Hepatocyte (in vitro differentiated cells): ENCODE measurements at regions not wholly inside any gene's neighbourhood (a gene's known extent, or its start where the extent isn't known, plus 50 kb on each side); places are given as distances from the start of the nearest gene placed in this dataset.

Experiments used
- DNase-seq: peaks from one replicate; pipeline ENCODE4 v3.0.0-alpha.2; 2016; ENCODE audit warnings: low spot score
- H2AFZ ChIP-seq: fragments of 200-600 bp; sonication (generic); 2 replicates; pipeline ENCODE4 v1.6.0; 2016; ENCODE audit warnings: antibody characterized with exemption, mild to moderate bottlenecking
- H3K27ac ChIP-seq: fragments of 200-600 bp; sonication (generic); 2 replicates; pipeline ENCODE4 v1.5.1; 2016; ENCODE audit warnings: mild to moderate bottlenecking
- H3K27me3 ChIP-seq: fragments of 200-600 bp; sonication (generic); 2 replicates; pipeline ENCODE4 v1.6.1; 2016
- H3K36me3 ChIP-seq: fragments of 200-600 bp; sonication (generic); replicated peaks from 2 replicates; pipeline ENCODE4 v1.5.1; 2016; ENCODE audit warnings: low read depth; ENCODE audit not compliant: insufficient read depth
- H3K4me1 ChIP-seq: fragments of 200-600 bp; sonication (generic); 2 replicates; pipeline ENCODE4 v1.5.1; 2016; ENCODE audit warnings: mild to moderate bottlenecking, moderate library complexity; ENCODE audit not compliant: insufficient read depth
- H3K4me2 ChIP-seq: fragments of 200-600 bp; sonication (generic); 2 replicates; pipeline ENCODE4 v1.6.0; 2016
- H3K4me3 ChIP-seq: fragments of 200-600 bp; sonication (generic); 2 replicates; pipeline ENCODE4 v1.5.1; 2016; ENCODE audit warnings: mild to moderate bottlenecking
- H3K79me2 ChIP-seq: fragments of 200-600 bp; sonication (generic); 2 replicates; pipeline ENCODE4 v1.6.0; 2017; ENCODE audit warnings: mild to moderate bottlenecking
- H3K9me2 ChIP-seq: fragments of 200-600 bp; sonication (generic); replicated peaks from 2 replicates; pipeline ENCODE4 v1.6.0; 2017; ENCODE audit warnings: mild to moderate bottlenecking; ENCODE audit not compliant: insufficient read depth
- H3K9me3 ChIP-seq: fragments of 200-600 bp; sonication (generic); 2 replicates; pipeline ENCODE4 v1.5.1; 2016; ENCODE audit warnings: low read depth, mild to moderate bottlenecking
- H4K20me1 ChIP-seq: fragments of 200-600 bp; sonication (generic); 2 replicates; pipeline ENCODE4 v1.6.0; 2016; ENCODE audit warnings: mild to moderate bottlenecking; ENCODE audit not compliant: insufficient read depth, poor library complexity, severe bottlenecking
- CTCF ChIP-seq: fragments of 200-600 bp; sonication (generic); IDR thresholded peaks from 2 replicates; pipeline ENCODE4 v1.5.1; 2016; ENCODE audit warnings: antibody characterized with exemption, mild to moderate bottlenecking; ENCODE audit not compliant: poor library complexity
- EZH2 ChIP-seq: fragments of 200-600 bp; sonication (generic); IDR thresholded peaks from 2 replicates; pipeline ENCODE4 v1.6.1; 2016; ENCODE audit warnings: antibody characterized with exemption, mild to moderate bottlenecking, borderline replicate concordance
- EZH2phosphoT487 ChIP-seq: fragments of 200-600 bp; sonication (generic); IDR thresholded peaks from one replicate; pipeline ENCODE4 v1.6.1; 2018; ENCODE audit warnings: antibody characterized with exemption, mild to moderate bottlenecking, low read depth, moderate library complexity; ENCODE audit not compliant: unreplicated experiment, severe bottlenecking
- WGBS: methylation state at CpG from one replicate; pipeline ENCODE4 v1.1.6; 2016; ENCODE audit warnings: low lambda C conversion rate; ENCODE audit errors: missing lambda C conversion rate; 5-methylcytosine and 5-hydroxymethylcytosine counted together

DNA sequence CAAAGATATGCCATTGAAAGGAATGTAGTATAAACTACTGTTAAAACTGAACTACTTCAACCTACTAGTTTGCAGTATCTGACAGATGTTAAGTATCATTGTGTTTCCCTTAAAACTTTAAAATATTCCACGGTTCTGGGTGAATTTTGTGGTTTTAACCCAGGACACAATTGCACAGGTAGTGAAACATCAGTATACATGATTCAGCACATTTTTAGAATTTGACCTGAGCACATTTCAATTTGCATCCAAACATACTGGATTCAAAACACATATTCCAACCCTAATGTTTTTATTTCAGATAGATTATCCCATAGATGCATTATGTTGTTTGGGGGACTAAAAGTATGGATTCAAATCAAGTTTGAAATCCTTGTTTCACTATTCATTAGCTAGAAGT, 129.9 kb upstream of the ZNF804B start:
- Histone ChIP-seq H3K4me3 (no peak overlapping the region), H4K20me1 (no peaks in the 10 kb centered on the region), H3K27me3 (no peaks in the 10 kb centered on the region), H3K4me2 (no peak overlapping the region), H3K36me3 (no peaks in the 10 kb centered on the region), H3K4me1 (no peaks in the 10 kb centered on the region), H3K79me2 (no peaks in the 10 kb centered on the region), H3K9me3 (no peaks in the 10 kb centered on the region), H2AFZ (no peak overlapping the region), H3K27ac (no peak overlapping the region), H3K9me2 (no peaks in the 10 kb centered on the region)
- TF ChIP-seq CTCF = no peak
- no peak for TF ChIP-seq EZH2phosphoT487
- TF ChIP-seq EZH2 = no peak
- no peak for DNase-seq
- WGBS = 83% methylated on average over 1 of the region's 1 CpG

GRCh38 chr7:88628363-88629085, 131.0 kb upstream of the ZNF804B start:
- no peak for DNase-seq
- Histone ChIP-seq H3K4me3 (no peak overlapping the region), H3K9me2 (no peaks in the 10 kb centered on the region), H3K9me3 (no peaks in the 10 kb centered on the region), H3K79me2 (no peaks in the 10 kb centered on the region), H3K36me3 (no peaks in the 10 kb centered on the region), H3K27ac (no peak overlapping the region), H2AFZ (no peak overlapping the region), H3K4me2 (no peak overlapping the region), H3K27me3 (no peaks in the 10 kb centered on the region), H4K20me1 (no peaks in the 10 kb centered on the region), H3K4me1 (no peaks in the 10 kb centered on the region)
- TF ChIP-seq EZH2 (no peak), EZH2phosphoT487 (no peak), CTCF (no peak)
- 82% methylated on average over 2 of the region's 2 CpGs for WGBS

DNA sequence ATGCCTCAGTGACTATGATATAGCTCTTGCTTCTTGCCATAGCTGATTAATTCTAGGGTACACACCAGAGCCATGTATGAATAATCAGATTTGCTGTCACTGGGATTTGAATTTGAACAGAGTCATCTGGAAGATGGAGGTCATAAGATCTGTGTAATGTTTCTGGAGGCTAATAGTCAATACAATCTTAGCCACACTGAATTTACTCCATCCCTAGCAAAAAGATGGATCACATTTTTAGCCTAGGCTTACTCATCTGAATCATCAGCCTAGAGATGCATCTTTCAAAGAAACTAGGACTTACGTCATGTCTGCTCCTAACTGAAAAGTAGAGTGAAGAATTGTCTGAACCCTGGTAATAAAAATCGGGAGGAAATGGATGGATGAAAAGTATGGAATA, 142.3 kb upstream of the ZNF804B start:
- Histone ChIP-seq H3K27me3 (no peaks in the 10 kb centered on the region), H3K79me2 (no peaks in the 10 kb centered on the region), H3K4me3 (no peak overlapping the region), H3K4me2 (no peak overlapping the region), H3K9me3 (no peaks in the 10 kb centered on the region), H3K36me3 (no peaks in the 10 kb centered on the region), H3K27ac (no peak overlapping the region), H3K9me2 (no peaks in the 10 kb centered on the region), H2AFZ (no peak overlapping the region), H4K20me1 (no peaks in the 10 kb centered on the region), H3K4me1 (no peaks in the 10 kb centered on the region)
- 79% methylated on average over 2 of the region's 2 CpGs for WGBS
- TF ChIP-seq CTCF (no peak), EZH2 (no peak), EZH2phosphoT487 (no peak)
- no peak for DNase-seq
